ENCODE measurements at regions not wholly inside any gene's neighbourhood (a gene's known extent, or its start where the extent isn't known, plus 50 kb on each side); places are given as distances from the start of the nearest gene placed in this dataset.

DNA sequence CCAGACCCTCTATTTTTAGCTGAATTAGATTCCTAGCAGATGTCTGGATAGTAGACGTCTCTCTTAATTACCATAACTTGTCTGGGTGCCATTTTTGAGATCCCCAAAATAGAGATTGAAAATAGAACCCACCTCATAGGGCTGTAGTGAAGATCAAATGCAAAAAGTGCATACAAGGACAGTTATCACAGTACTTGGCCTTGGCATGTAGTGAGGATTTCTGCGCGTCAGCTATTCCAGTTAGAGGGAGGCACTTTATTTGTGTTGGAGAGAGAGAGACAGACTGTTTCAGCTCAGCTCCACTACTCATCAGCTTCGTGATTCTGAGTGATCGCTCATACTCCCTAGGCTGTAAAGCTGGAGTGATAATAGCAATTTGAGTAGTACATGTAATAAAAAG, 59.6 kb upstream of the CDH13 start:
- Mint-ChIP-seq H3K27ac (no peak overlapping the region), H3K36me3 (no peaks in the 10 kb centered on the region), H3K27me3 (no peaks in the 10 kb centered on the region), H3K4me3 (no peak overlapping the region), H3K4me1 (no peaks in the 10 kb centered on the region), H3K9me3 (peaks cover 5% of the 10 kb centered on the region)
- CTCF ChIA-PET, result no interaction called here
- no peak for DNase-seq

DNA sequence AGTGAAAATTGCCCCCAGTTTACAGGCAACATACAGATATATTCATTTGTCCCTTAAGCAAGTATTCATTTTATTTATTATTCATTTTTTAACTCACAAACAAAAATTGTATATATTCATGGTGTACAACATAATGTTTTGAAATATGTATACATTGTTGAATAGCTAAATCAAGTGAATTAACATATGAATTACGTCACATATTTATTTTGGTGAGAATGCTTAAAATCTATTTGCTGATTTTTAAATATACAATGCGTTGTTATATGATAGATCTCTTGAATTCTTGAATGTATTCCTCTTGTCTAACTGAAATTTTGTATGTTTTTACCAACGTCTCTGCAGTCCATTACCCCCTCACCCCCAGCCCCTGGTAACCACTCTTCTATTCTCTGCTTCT, 63.4 kb upstream of the CDH13 start:
- no peak overlapping the region for H3K27ac Mint-ChIP-seq
- no peaks in the 10 kb centered on the region for H3K27me3 Mint-ChIP-seq
- peaks cover 5% of the 10 kb centered on the region for H3K9me3 Mint-ChIP-seq
- no peaks in the 10 kb centered on the region for H3K36me3 Mint-ChIP-seq
- CTCF ChIA-PET, result interaction anchor here (1.4 kb wide), 1 partner anchor 107 kb away, joined by 4 read pairs; no protein-coding TSS in a partner anchor
- no peak for DNase-seq
- H3K4me1 Mint-ChIP-seq, result no peaks in the 10 kb centered on the region
- no peak overlapping the region for H3K4me3 Mint-ChIP-seq

DNA sequence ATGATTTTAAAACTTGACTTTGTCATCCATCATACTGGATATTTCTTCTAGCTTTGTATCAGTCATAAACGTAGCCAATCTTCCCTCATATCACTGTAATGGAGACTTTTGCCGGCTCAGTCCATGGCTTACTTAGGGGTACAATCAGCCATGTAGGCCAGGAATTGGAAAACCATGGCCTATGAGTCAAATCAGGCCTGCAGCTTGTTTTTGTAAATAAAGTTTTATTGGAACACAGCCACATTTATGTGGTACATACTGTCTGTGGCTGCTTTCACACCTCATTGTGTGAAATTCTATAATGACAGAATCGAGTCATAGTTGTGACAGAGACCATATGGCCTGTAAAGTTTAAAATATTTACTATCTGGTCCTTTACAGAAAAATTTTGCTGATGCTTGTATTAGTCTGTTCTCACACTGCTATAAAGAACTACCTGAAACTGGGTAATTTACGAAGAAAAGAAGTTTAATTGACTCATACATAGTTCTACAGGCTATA, 64.5 kb upstream of the CDH13 start:
- Mint-ChIP-seq H3K27ac (no peak overlapping the region), H3K27me3 (no peaks in the 10 kb centered on the region), H3K4me3 (no peak overlapping the region), H3K4me1 (no peaks in the 10 kb centered on the region), H3K36me3 (no peaks in the 10 kb centered on the region), H3K9me3 (peaks cover 5% of the 10 kb centered on the region)
- CTCF ChIA-PET, result no interaction called here
- DNase-seq, result no peak

DNA sequence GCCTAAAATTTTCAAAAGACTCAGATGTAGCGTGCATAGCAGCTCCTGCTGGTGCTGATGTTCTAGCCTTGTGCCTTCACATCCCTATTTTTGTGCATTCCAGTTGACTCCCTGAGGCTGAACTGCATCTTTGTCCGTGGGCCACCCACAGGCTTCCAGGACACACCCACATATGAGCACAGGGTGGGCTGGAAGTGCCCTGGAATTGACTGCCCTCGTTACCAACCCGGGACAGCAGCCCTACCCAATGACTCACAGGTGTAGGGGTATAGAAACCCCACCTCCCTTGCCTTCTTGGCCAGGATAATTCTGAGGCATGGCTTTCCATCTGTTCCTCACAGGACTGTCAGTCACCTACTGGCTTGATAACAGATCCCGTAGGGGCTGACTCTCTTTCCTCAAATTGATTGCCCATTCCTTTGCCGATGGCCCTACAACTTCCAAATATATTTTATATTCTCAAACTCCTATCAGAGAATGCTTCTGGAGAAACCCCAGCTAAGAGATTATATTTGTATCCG, 65.9 kb upstream of the CDH13 start:
- Mint-ChIP-seq H3K9me3 (peaks cover 3% of the 10 kb centered on the region), H3K4me1 (no peaks in the 10 kb centered on the region), H3K4me3 (no peak overlapping the region), H3K27ac (no peak overlapping the region), H3K27me3 (no peaks in the 10 kb centered on the region), H3K36me3 (no peaks in the 10 kb centered on the region)
- DNase-seq, result no peak
- CTCF ChIA-PET, result no interaction called here

DNA sequence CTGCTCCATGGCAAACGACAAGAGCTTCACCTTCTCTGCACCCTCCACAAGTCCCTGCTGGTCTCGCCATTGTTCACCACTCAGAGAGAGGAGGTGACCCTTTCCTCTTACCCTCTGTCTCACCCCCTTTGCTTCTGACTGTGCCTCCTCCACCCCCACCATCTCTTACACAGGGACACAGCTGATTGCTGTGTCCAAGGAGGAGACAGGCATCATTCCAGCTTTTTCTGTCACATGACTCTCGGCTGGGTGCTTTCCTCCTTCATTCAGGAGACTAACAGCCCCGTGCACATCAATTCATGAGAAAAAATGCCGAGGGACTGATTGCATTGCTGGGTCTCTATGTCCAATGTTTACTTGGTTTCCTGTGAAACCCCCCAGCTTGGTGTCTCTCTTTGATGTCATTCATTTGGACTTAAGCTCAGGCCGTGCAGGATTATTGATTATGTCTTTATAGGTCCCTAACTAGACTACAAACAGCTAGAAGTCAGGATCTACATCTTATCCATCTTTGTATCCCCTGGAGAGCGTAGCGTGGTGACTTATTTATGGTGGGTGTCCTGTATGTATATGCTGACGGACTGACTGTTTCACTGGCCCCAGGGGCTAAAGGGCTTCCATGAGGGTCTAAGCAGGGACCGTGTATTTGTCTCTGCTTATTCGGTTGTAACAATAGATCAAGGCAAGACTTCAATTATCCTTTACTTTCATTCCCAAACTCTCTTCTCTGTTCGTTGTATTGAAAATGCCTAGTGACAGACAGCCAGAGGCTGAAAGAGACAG, 82.2 kb upstream of the CDH13 start:
- DNase-seq, result no peak
- Mint-ChIP-seq H3K27ac (no peak overlapping the region), H3K9me3 (no peaks in the 10 kb centered on the region), H3K4me1 (no peaks in the 10 kb centered on the region), H3K4me3 (no peak overlapping the region), H3K27me3 (no peaks in the 10 kb centered on the region), H3K36me3 (no peaks in the 10 kb centered on the region)
- CTCF ChIA-PET, result interaction anchor here (0.6 kb wide), 1 partner anchor 969 kb away, joined by 3 read pairs; no protein-coding TSS in a partner anchor

DNA sequence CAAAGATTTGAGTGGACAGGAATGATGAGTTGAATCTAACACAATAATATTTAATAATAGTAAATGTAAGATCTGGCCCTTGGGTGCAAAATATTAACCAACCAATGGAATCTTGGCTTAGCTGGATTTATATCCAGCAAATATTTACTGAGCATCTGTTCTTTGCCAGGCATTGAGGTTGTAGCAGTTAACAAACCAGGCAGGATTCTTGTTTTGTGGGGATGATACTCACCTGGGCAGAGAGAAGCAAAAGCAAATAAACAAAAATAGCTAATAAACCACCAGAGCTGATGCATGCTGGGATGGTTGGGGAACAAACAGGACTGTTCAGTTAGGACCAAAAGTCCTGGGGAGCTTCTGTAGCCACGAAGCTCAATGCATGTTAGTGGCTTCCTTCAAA, 84.1 kb upstream of the CDH13 start:
- no peak for DNase-seq
- Mint-ChIP-seq H3K27me3 (no peaks in the 10 kb centered on the region), H3K27ac (no peak overlapping the region), H3K36me3 (no peaks in the 10 kb centered on the region), H3K9me3 (peaks cover 4% of the 10 kb centered on the region), H3K4me3 (no peak overlapping the region), H3K4me1 (no peaks in the 10 kb centered on the region)
- CTCF ChIA-PET, result no interaction called here

DNA sequence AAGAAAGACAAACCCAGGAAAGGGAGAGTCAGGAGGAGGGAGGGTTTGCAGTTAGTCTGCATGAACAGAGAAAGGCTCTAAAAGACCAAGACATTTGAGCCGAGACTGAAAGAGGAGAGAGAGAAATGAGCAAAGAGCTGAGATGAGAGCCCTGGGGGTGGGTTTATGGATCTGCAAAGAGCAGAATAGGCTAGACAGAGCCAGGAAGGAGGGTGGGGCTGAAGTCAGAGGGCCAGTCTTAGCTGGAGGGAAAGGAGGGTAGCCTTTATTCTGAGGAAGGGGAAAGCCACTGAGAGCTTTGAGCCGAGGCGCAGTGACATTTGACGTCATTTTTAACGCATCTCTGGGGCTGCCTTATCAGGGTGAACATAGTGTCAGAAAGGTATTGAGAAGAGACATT, 85.7 kb upstream of the CDH13 start:
- H3K4me3 Mint-ChIP-seq, result no peak overlapping the region
- H3K9me3 Mint-ChIP-seq, result peaks cover 4% of the 10 kb centered on the region
- CTCF ChIA-PET, result no interaction called here
- H3K27ac Mint-ChIP-seq, result no peak overlapping the region
- H3K36me3 Mint-ChIP-seq, result no peaks in the 10 kb centered on the region
- DNase-seq, result no peak
- H3K4me1 Mint-ChIP-seq, result no peaks in the 10 kb centered on the region
- H3K27me3 Mint-ChIP-seq, result no peaks in the 10 kb centered on the region

GRCh38 chr16:82535764-82536163, 91.0 kb upstream of the CDH13 start:
- CTCF ChIA-PET, result no interaction called here
- Mint-ChIP-seq H3K9me3 (peaks cover 4% of the 10 kb centered on the region), H3K36me3 (no peaks in the 10 kb centered on the region), H3K4me1 (no peaks in the 10 kb centered on the region), H3K27me3 (no peaks in the 10 kb centered on the region), H3K27ac (no peak overlapping the region), H3K4me3 (no peak overlapping the region)
- no peak for DNase-seq

GRCh38 chr16:82535262-82535661, 91.5 kb upstream of the CDH13 start:
- CTCF ChIA-PET, result no interaction called here
- H3K4me3 Mint-ChIP-seq, result no peak overlapping the region
- peaks cover 4% of the 10 kb centered on the region for H3K9me3 Mint-ChIP-seq
- no peaks in the 10 kb centered on the region for H3K27me3 Mint-ChIP-seq
- no peaks in the 10 kb centered on the region for H3K4me1 Mint-ChIP-seq
- no peak for DNase-seq
- no peaks in the 10 kb centered on the region for H3K36me3 Mint-ChIP-seq
- H3K27ac Mint-ChIP-seq, result no peak overlapping the region

- H3K27me3 Mint-ChIP-seq, result no peaks in the 10 kb centered on the region
- CTCF ChIA-PET, result no interaction called here
- H3K9me3 Mint-ChIP-seq, result peaks cover 2% of the 10 kb centered on the region
These were observed 93.6 kb upstream of the CDH13 start for GRCh38 chr16:82533189-82533588.

DNA sequence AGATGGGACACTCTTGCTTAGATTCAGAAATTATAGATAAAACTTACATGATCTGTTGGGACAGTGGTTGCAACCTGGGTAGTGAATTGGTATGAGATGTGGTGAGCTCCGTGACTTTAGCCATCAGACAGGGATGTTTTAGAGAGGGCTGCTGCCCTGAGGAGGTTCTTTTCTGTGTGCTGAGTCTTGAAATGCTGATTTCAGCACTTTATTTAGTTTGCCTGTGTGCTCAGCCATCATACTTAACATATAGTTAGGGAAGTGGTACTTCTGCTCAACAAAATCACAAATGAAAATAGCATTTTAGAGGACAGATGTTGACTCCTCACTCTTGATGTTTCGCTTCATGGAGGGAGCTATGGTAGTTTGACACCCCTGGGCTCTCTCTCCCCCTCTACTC, 95.9 kb upstream of the CDH13 start:
- no peaks in the 10 kb centered on the region for H3K4me1 Mint-ChIP-seq
- no peaks in the 10 kb centered on the region for H3K27me3 Mint-ChIP-seq
- H3K9me3 Mint-ChIP-seq, result peaks cover 2% of the 10 kb centered on the region
- no peak overlapping the region for H3K27ac Mint-ChIP-seq
- no peaks in the 10 kb centered on the region for H3K36me3 Mint-ChIP-seq
- no peak for DNase-seq
- no peak overlapping the region for H3K4me3 Mint-ChIP-seq
- CTCF ChIA-PET, result interaction anchor here (0.6 kb wide), 1 partner anchor 1269 kb away, joined by 3 read pairs; no protein-coding TSS in a partner anchor

More at GRCh38 chr16:82533189-82533588, 93.6 kb upstream of the CDH13 start:
- H3K36me3 Mint-ChIP-seq, result no peaks in the 10 kb centered on the region
- no peak overlapping the region for H3K4me3 Mint-ChIP-seq
- DNase-seq, result no peak
- H3K4me1 Mint-ChIP-seq, result no peaks in the 10 kb centered on the region
- H3K27ac Mint-ChIP-seq, result no peak overlapping the region

GRCh38 chr16:82527101-82527500, 99.7 kb upstream of the CDH13 start:
- Mint-ChIP-seq H3K4me1 (no peaks in the 10 kb centered on the region), H3K36me3 (no peaks in the 10 kb centered on the region), H3K4me3 (no peak overlapping the region), H3K27ac (no peak overlapping the region), H3K27me3 (no peaks in the 10 kb centered on the region), H3K9me3 (peaks cover 3% of the 10 kb centered on the region)
- no peak for DNase-seq
- CTCF ChIA-PET, result no interaction called here

- H3K27me3 Mint-ChIP-seq, result no peaks in the 10 kb centered on the region
- no peak overlapping the region for H3K27ac Mint-ChIP-seq
- peaks cover 6% of the 10 kb centered on the region for H3K9me3 Mint-ChIP-seq
- H3K4me3 Mint-ChIP-seq, result no peak overlapping the region
- CTCF ChIA-PET, result no interaction called here
- no peaks in the 10 kb centered on the region for H3K36me3 Mint-ChIP-seq
- no peak for DNase-seq
- H3K4me1 Mint-ChIP-seq, result no peaks in the 10 kb centered on the region
These were observed 101.8 kb upstream of the CDH13 start for GRCh38 chr16:82524976-82525375.

GRCh38 chr16:82523815-82524214, 103.0 kb upstream of the CDH13 start:
- DNase-seq, result no peak
- CTCF ChIA-PET, result no interaction called here
- no peaks in the 10 kb centered on the region for H3K36me3 Mint-ChIP-seq
- peaks cover 5% of the 10 kb centered on the region for H3K9me3 Mint-ChIP-seq
- no peaks in the 10 kb centered on the region for H3K27me3 Mint-ChIP-seq
- H3K4me1 Mint-ChIP-seq, result no peaks in the 10 kb centered on the region
- no peak overlapping the region for H3K27ac Mint-ChIP-seq
- no peak overlapping the region for H3K4me3 Mint-ChIP-seq

DNA sequence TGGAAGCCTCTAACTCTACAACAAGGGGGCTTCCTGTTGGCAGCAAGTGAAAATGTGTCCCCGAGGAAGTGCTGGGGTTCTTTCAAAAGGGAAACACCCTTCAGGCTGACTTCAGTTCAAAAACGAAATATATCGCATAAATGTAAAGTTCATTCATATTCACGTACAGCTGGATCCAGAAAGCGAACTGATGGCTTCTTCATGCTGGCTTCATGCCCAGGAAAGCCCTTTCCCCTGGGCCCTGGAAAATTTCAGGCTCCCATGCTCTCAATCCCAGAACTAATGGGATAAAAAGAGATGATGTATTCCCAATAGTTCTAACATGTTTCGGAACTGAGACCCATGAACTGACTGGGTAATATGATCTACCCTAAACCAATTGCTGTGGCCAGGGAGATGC, 104.7 kb upstream of the CDH13 start:
- DNase-seq, result no peak
- Mint-ChIP-seq H3K27ac (no peak overlapping the region), H3K27me3 (no peaks in the 10 kb centered on the region), H3K4me1 (no peaks in the 10 kb centered on the region), H3K4me3 (no peak overlapping the region), H3K9me3 (peaks cover 5% of the 10 kb centered on the region), H3K36me3 (no peaks in the 10 kb centered on the region)
- CTCF ChIA-PET, result no interaction called here
